ENCODE measurements at regions not wholly inside any gene's neighbourhood (a gene's known extent, or its start where the extent isn't known, plus 50 kb on each side); places are given as distances from the start of the nearest gene placed in this dataset.

DNA sequence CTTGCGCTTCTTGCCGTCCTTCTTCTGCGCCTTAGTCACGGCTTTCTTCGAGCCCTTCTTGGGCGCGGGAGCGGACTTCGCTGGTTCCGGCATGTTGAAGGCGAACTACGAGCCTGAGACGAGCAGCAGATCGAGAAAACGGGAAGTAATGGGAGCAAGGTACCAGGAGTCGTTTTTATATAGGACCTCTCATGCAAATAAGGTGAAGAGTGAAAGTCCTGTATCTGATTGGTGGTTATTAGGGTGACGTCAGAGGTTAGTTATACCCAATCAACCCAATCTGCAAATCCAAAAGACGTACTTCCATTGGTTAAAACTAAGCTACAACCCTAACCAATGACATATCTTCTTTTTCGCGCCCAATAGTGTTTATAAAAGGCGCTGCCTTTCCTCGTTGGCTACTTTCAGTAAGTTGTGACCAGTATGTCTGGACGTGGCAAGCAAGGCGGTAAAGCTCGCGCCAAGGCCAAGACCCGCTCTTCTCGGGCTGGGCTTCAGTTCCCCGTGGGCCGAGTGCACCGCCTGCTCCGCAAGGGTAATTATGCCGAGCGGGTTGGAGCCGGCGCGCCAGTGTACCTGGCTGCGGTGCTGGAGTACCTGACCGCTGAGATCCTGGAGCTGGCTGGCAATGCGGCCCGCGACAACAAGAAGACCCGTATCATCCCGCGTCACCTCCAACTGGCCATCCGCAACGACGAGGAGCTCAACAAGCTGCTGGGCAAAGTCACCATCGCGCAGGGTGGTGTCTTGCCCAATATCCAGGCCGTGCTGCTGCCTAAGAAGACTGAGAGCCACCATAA lies 100.6 kb upstream of the PRSS16 start:
- Histone ChIP-seq H3K4me2 (ENCODE audit: low read length) (peak overlapping the region; percentile 98), H3K79me2 (ENCODE audit: insufficient read depth, low read length) (no peaks in the 10 kb centered on the region), H3K9me2 (ENCODE audit: low read depth, low read length) (no peaks in the 10 kb centered on the region), H3K9me3 (ENCODE audit: low read length) (no peaks in the 10 kb centered on the region), H3K27ac (ENCODE audit: low read depth, low read length, poor library complexity, severe bottlenecking) (peak overlapping the region; percentile 99), H3F3A (ENCODE audit: insufficient read depth, low read length) (peaks cover 40% of the 10 kb centered on the region), H3K4me1 (ENCODE audit: insufficient read depth, low read length, severe bottlenecking) (peaks cover 65% of the 10 kb centered on the region), H3K9ac (ENCODE audit: low read length) (peak overlapping the region; percentile 95), H3K27me3 (ENCODE audit: insufficient read depth, low read length) (no peaks in the 10 kb centered on the region), H2AFZ (ENCODE audit: low read length) (no peak overlapping the region), H3K4me3 (ENCODE audit: low read depth, low read length, poor library complexity, severe bottlenecking) (peak overlapping the region; percentile 77), H3K36me3 (ENCODE audit: insufficient read depth, low read length) (no peaks in the 10 kb centered on the region), H4K20me1 (ENCODE audit: insufficient read depth, low read length) (no peaks in the 10 kb centered on the region)
- TF ChIP-seq, protein P1, sequence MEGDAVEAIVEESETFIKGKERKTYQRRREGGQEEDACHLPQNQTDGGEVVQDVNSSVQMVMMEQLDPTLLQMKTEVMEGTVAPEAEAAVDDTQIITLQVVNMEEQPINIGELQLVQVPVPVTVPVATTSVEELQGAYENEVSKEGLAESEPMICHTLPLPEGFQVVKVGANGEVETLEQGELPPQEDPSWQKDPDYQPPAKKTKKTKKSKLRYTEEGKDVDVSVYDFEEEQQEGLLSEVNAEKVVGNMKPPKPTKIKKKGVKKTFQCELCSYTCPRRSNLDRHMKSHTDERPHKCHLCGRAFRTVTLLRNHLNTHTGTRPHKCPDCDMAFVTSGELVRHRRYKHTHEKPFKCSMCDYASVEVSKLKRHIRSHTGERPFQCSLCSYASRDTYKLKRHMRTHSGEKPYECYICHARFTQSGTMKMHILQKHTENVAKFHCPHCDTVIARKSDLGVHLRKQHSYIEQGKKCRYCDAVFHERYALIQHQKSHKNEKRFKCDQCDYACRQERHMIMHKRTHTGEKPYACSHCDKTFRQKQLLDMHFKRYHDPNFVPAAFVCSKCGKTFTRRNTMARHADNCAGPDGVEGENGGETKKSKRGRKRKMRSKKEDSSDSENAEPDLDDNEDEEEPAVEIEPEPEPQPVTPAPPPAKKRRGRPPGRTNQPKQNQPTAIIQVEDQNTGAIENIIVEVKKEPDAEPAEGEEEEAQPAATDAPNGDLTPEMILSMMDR (IDR thresholded peaks at IDR 0.05; ENCODE audit: low read length), result no peak
- no peak for TF ChIP-seq EZH2 (IDR thresholded peaks at IDR 0.05; ENCODE audit: borderline replicate concordance, low read length)

DNA sequence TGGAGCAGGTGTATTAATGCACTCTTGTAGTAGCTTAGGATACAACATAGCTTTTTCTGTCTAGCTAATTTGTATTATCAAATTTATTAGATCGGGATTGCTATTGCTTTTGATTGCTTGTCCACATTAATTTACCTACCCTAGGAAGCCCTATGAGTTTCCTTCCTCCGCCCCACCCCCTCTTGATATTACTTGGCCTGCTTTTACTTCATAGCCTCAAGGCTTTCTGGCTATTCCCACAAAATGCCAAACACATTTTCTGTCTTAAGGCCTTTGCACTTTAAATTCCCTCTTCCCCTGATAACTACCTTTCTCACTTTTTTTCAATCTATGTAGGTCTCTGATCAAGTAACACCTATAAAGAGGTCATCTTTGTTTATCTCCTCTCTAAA lies 99.1 kb upstream of the PRSS16 start:
- H3K9me2 ChIP-seq (ENCODE audit: low read depth, low read length), result no peaks in the 10 kb centered on the region
- no peaks in the 10 kb centered on the region for H3K36me3 ChIP-seq (ENCODE audit: insufficient read depth, low read length)
- H3K27ac ChIP-seq (ENCODE audit: low read depth, low read length, poor library complexity, severe bottlenecking), result peak overlapping the region; percentile 99
- H3K4me1 ChIP-seq (ENCODE audit: insufficient read depth, low read length, severe bottlenecking), result peaks cover 50% of the 10 kb centered on the region
- H3K79me2 ChIP-seq (ENCODE audit: insufficient read depth, low read length), result no peaks in the 10 kb centered on the region
- H3K9me3 ChIP-seq (ENCODE audit: low read length), result no peaks in the 10 kb centered on the region
- no peaks in the 10 kb centered on the region for H3K27me3 ChIP-seq (ENCODE audit: insufficient read depth, low read length)
- peak overlapping the region; percentile 98 for H3K4me2 ChIP-seq (ENCODE audit: low read length)
- H4K20me1 ChIP-seq (ENCODE audit: insufficient read depth, low read length), result no peaks in the 10 kb centered on the region
- H2AFZ ChIP-seq (ENCODE audit: low read length), result no peak overlapping the region
- TF ChIP-seq, protein P1 (IDR thresholded peaks at IDR 0.05; ENCODE audit: low read length), result no peak
- TF ChIP-seq EZH2 (IDR thresholded peaks at IDR 0.05; ENCODE audit: borderline replicate concordance, low read length), result no peak
- H3K9ac ChIP-seq (ENCODE audit: low read length), result no peak overlapping the region
- H3F3A ChIP-seq (ENCODE audit: insufficient read depth, low read length), result peaks cover 37% of the 10 kb centered on the region
- H3K4me3 ChIP-seq (ENCODE audit: low read depth, low read length, poor library complexity, severe bottlenecking), result peak overlapping the region; percentile 77

DNA sequence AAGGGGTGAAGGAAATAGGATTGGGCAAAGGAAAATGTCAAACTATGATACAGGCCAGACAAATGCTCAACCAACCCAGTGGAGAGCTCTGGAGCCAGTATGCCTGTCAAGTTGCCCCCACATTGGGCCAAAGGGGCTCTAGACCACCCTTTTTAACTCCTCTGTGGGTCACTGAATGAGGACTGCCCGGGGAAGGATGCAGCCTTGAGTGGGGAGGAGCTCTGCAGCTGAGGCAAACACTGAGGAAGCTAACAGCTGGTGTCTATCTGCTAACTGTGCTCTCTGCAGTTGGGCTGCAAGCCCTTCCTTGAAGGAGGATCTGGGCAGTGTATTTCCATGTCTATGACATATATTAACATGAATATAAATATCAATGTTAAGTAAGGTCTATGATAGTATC lies 98.4 kb upstream of the PRSS16 start:
- Histone ChIP-seq H3K4me3 (ENCODE audit: low read depth, low read length, poor library complexity, severe bottlenecking) (no peak overlapping the region), H3K27me3 (ENCODE audit: insufficient read depth, low read length) (no peaks in the 10 kb centered on the region), H3K36me3 (ENCODE audit: insufficient read depth, low read length) (no peaks in the 10 kb centered on the region), H3K27ac (ENCODE audit: low read depth, low read length, poor library complexity, severe bottlenecking) (peak overlapping the region; percentile 99), H3K4me2 (ENCODE audit: low read length) (peak overlapping the region; percentile 43; the same call in 1 of the 2 replicates), H4K20me1 (ENCODE audit: insufficient read depth, low read length) (no peaks in the 10 kb centered on the region), H2AFZ (ENCODE audit: low read length) (no peak overlapping the region), H3F3A (ENCODE audit: insufficient read depth, low read length) (peaks cover 30% of the 10 kb centered on the region), H3K9me2 (ENCODE audit: low read depth, low read length) (no peaks in the 10 kb centered on the region), H3K9me3 (ENCODE audit: low read length) (no peaks in the 10 kb centered on the region), H3K4me1 (ENCODE audit: insufficient read depth, low read length, severe bottlenecking) (peaks cover 42% of the 10 kb centered on the region), H3K9ac (ENCODE audit: low read length) (peak overlapping the region; percentile 40; the same call in 1 of the 2 replicates), H3K79me2 (ENCODE audit: insufficient read depth, low read length) (no peaks in the 10 kb centered on the region)
- TF ChIP-seq, protein P1 (IDR thresholded peaks at IDR 0.05; ENCODE audit: low read length), result no peak
- TF ChIP-seq EZH2 (IDR thresholded peaks at IDR 0.05; ENCODE audit: borderline replicate concordance, low read length), result no peak

Measured in OCI-LY1 (cell line).